Globus pallidus (tissue), 1 donor: ENCODE measurements at regions not wholly inside any gene's neighbourhood (a gene's known extent, or its start where the extent isn't known, plus 50 kb on each side); places are given as distances from the start of the nearest gene placed in this dataset.
"Not testable (repeated sequence)": the region's sequence is repeated elsewhere in the genome, so short reads cannot be mapped to it uniquely, and the experiment has no call there.

Source experiments
- DNase-seq: peaks from one replicate; pipeline ENCODE4 v3.0.0-alpha.2; 2015; ENCODE audit warnings: low spot score

DNA sequence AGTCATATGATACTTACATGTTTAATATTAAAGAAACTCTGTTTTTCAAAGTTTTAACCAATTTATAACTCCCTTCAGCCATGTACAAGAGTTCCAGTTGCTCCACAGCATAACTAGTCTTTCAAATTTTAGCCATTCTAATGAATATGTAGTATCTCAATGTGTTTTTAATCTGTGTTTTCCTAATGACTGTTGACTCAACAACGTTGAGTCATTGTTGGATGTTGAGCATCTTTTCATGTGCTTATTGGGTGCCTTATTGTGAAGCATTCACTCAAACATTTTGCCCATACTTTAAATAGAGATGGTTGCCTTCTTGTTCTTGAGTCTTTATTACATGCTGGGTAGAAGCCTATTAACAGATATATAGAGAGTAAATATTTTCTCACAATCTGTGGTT lies 240.2 kb upstream of the LYPLAL1 start:
- DNase-seq, result no peak

DNA sequence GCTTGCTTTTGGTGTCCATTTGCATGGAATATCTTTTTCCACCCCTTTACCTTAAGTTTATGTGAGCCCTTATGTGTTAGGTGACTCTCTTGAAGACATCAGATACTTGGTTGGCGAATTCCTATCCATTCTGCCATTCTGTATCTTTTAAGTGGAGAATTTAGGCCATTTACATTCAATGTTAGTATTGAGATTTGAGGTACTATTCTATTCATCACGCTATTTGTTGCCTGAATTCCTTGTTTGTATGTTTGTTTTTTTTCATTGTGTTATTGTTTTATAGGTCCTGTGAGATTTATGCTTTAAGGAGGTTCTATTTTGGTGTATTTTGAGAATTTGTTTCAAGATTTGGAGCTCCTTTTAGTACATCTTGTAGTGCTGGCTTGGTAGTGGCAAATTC lies 238.3 kb upstream of the LYPLAL1 start:
- DNase-seq, result not testable (repeated sequence)

DNA sequence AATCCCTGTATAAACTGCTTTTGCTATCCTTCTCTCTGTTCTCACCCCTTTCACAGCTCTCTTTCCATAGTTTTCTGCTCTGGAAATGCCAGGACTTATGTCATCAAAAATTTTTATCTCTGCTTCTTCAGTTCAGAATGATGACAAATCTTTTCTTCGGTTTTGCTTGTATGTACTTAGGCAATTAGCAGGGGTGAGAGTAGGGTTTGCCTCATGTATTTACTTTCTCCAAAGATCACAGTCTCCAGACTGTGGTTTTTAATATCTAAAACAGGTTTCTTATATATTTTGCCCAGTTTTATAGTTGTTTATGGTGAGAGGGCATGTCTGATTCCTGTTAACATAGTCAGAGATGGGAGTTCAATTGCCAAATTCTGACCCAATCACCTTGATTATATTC lies 235.4 kb upstream of the LYPLAL1 start:
- no peak for DNase-seq

DNA sequence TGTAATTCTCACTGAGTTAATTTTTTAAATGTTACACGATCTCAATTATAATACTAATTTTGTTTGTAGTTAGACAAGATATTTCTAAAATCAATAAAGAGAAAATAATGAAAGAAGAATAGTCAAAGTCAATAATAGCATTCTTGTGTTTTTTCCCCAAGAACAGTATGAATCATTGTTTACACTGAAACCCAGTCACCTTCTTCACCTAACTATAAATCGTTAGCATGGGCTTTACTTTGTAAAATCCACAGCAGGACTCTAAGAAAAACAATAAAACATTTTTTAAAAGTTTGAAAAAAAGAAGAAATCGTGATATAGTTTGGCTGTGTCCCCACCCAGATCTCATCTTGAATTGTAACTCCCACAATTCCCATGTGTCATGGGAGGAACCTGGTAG lies 234.6 kb upstream of the LYPLAL1 start:
- DNase-seq, result no peak

DNA sequence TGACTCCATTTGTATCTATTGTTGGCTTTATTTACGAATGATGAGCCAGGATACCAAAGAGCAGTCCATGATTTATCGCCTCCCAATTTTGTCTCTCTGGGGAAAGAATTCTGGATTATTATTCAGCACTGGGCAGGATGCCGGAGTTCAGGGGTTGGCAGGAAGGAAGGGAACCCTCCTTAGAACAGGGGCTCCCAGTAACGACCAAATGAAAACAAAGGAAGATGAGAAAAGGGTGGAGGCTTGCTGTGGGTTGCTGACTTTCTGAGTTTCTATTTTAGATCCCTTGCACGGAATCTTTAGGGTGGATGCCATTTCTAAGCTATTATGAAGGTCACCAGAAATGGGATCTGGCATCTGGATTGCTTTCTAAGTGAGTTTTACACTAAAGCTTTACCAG lies 231.2 kb upstream of the LYPLAL1 start:
- no peak for DNase-seq

DNA sequence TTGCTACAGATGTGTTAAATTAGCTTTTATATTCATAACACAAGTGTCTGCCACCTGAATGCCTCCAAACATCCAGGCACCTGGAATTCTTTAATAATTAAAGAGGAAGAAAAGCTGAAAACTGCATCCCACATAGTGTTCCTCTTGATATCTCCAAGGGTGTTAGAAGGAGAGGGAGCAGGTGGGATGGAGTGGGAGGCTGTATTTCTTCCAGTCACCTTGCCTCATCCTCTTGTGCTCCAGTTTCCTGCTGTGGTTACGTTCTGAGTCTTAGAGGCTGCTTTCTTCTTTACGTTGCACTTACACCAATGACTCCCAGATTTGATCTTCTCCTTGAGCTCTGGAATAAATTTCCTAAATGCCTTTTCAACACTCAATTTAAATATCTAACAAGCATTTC lies 230.3 kb upstream of the LYPLAL1 start:
- DNase-seq, result no peak

DNA sequence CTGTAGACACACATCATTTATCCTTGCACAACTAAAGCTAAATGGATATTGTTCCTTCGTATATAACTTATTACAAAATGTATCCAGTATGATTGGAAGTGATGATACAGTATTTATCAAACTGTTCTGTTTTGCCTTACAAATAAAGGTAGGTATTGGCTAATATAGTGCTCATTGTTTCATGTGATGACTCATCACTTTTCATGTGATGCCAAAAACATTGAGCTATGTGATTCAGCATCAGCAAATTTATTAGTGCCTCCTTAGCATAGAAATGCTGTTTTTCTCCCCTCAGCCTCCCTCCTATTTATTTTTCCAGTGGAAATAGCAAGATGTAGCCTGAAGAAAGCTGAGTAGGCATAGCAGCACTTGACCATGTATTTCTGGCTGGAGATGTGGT lies 228.6 kb upstream of the LYPLAL1 start:
- DNase-seq, result no peak

DNA sequence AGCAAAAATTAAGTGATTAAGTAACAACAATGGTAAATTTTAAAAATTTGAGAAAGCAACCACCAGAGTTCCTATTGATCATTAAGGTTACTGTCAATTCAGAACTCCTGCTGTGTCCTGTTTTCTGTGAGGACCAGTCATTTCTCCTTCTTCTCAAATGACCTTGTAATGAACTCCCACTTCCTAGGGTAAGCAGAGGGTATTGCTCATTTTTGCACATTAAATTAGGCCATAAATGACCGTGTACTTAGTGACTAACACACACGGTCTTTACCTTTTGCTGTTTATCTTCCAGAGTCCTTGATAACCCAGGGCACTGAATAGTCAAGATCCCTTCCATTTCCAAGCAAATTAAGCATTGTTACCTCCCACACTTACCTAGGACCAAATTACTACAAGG lies 227.5 kb upstream of the LYPLAL1 start:
- no peak for DNase-seq

DNA sequence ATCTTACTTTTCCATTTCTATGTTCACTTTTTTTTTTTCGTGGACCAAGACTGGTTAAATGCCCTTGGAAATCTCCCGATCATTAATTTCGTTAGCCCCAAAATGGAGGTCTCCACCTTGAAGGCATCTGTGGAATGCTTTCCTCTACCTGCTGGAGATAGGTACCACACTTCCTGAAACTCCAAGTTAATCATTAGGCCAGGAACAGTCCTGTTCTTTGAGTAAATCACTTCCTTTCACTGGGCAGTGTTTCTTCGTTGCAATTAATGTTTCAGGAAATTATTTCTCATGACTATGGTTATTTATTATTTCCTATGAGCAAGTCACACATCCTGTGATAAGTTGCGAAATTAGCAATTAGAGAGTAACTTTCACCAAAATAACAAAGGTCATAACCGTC lies 225.2 kb upstream of the LYPLAL1 start:
- DNase-seq, result no peak

DNA sequence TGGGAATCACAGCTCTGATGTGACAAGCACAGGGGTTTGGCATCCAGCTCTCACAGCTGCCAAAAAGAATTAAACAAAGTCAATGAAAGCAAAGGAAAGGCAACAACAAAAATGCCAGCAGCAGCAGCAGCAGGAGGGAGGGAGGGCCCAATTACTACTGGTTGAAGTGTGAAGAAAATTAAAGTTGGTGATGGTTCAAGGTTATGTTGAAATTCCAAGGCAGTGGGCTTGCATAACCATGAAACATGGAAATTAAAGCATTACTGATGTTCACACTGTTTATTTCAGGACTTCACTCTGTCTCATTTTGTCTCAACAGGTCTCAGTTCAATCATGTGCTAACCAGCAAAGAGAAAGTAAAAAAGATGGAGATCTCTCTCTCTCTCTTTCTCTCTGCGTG lies 220.3 kb upstream of the LYPLAL1 start:
- DNase-seq, result no peak

DNA sequence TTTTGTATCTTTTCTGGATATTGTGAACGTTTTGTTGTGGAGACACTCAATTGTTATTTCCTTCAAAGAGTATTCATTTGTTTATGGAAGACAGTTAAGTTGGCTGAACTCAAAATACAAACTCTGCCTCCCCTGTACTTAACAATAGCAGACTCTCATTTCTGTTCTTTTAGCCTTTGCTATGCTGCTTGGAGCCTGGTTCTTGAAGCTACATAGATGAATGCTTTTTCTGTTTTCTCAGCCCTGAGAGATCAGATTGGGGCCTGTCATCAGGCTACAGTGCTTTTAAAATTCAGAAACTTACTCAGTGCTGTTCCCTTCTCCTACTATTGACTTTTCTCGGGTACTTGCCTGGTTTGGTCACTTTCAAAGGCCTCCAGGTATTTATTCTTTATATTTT lies 215.7 kb upstream of the LYPLAL1 start:
- DNase-seq, result peak; percentile 24

DNA sequence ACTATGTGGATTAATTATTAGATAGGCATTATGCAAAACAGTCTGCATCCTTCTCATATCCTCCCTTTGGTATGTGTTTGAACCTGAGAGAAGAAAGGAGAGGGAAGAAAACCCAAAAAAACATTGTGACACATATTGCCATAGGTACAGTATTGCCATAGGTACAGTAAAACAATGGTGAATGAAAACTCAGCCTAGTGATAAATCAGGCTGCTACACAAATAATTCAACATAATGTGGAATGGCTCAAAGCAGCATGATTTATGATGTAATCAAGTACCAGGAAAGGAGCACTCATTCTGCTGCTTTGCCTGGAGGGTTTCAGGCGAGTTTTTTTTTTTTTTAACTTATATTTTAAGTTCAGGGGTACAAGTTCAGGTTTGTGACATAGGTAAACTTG lies 213.9 kb upstream of the LYPLAL1 start:
- DNase-seq, result no peak

DNA sequence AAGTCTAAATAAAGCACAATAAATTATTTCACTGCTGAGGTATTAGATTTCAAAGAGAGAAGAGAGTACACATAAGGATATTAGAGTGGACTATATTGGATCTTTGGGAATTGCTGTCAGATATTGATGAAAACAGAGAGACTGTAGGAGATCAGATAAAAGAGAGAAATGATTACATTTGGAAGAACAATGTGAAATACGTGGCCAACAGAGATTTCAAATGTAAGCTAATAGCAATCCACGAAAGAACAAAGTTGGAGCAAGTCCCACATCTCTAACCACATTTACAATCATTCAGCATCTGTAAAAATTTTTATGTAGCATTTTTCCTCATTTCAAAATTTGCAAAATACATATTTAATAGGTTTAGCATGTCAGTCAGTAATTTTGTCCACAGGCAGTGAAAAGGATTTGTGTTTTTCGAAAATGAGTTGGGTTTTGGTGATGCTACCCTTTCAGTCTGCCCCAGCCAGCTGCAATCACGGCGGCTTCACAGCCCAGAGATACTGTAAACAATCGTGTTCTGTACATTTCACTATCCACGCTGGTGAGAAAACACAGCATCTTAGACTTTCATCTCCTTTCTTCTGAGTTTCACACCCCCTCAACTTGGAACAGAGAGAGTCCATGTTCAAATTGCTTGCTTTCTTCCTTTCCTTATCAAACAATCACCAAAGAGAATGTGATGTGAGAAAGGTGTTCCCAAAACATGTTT lies 209.1 kb upstream of the LYPLAL1 start:
- no peak for DNase-seq

DNA sequence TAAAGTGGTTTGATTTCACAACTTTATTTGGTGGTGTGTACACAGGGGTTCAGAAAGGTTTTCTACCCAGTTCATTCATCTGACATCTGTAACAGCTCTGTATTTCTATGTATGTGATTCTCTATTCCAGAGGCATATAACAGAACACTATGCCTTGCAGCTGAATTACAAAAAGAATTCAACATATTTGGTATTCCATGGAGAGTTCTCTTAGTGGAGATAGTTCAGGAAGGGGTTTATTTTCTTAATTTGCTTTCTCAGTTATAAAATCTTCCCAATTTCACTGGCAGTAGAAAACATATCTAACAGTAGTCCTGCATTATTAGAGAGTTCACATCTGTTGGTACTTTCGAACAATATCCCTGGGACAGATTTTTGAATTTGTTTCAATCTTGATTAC lies 207.9 kb upstream of the LYPLAL1 start:
- DNase-seq, result no peak

DNA sequence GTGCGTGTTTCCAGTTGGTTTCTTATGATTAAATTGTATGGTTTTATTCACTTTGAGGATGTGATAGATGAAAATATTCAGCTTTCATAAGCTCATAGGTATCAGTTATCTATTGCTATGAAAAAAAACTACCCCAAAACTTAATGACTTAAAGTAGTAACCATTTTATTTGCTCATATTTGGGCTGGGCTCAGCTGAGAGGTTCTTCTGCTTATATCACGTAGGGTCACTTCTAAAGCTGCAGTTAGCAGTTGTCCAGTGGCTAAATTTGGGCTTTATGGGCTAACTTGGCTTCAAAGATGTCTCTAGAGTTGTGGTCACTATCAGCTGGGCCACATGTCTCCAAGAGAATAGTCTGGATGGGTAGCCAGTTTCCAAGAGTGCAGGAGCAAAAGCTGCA lies 206.4 kb upstream of the LYPLAL1 start:
- DNase-seq, result no peak

DNA sequence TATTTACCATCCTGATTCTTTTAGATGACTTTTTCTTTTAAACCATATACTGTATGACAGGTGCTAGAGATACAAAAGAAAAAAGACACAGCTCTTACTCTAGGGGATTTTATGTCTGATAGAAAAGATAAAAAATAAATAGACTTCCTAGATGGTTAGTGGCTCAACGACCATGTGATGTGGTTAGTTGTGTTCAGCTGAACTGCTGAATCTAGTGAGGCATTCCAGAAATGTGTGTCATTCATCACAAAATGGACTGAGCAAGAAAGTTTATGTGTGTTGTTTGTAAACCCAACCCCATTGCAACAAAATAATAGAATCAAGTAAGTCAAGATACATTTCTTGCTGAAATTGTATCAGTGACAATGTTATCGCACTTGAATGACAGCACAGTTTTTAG lies 205.8 kb upstream of the LYPLAL1 start:
- DNase-seq, result no peak

DNA sequence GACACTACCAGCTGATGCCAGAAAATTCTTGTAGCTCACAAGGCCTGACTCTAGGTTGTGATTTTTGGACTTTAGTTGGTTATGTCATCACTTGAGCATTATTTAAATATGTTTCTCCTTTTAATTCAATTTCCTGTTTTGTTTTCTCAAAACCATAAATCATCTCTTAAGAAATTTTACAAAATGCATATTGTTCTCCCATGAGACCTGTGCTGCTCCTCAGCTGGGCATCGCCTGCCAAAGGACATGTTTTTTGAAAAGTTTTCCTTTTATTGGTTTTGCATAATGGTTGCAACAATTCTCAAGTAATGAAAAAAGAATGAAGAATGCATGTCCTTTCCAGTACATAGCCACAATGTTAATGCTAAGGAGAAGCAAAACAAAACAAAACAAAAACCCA lies 204.7 kb upstream of the LYPLAL1 start:
- DNase-seq, result no peak

DNA sequence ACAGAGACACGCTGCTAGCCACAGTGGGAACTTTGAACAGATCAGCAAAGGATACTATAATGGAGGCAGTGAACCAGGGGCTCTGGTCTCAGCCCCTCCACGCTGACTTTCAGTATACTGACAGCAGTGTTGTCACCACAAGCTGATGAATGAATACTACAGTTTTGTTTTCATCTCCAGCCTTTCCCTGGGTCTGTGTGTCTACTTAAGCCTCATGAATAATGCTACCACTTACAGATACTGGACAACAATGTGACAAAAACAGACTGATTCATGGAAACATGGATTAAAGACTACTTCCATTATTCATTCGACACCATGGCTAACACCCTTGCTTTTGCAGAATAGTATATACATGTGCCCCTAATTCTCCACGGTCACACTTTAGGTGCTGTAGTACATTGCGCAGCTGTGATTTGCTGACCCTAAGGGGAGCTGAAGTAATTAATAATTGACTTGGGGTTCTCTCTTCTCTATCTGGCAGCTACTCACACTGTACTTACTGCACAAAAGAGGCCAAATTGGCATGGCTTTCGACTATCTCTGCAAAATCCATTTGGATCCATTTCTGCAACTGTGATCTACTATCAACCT lies 203.2 kb upstream of the LYPLAL1 start:
- no peak for DNase-seq

DNA sequence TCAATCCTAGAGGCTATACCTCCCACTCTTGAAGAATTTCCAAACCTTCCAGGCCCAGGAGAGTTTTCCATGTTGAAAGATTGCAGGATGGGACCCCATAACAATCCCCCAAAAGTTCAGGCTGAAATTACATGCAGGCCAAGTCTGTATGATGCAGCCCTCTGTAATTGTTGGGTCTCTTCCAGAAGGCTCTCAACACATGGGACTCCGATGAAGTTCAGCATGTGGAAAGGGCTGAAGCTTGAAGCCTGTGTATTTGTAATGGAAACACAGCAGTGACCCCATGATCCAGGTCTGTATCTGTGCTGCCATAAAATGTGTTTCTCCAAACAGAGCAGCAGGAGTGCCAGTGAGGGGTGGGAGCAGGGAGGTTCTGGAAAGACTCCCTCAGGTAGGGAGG lies 202.5 kb upstream of the LYPLAL1 start:
- no peak for DNase-seq

DNA sequence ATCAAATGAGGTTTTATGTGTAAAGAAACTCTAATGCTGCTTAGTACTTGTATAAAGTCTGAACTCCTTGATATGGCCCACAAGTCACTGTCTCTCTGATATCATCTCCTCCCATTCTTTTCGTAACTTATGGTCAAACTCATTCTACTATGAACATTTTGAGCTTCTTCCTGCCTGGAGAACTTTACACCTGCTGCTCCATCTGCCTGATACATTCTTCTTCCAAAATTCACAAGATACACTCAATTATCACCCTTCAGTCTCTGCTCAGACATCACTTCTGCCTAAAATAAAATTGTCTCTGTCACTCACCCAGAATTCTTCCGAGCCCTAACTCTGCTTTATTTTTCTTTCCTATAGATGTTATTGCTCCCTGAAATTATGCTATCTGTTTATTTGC lies 192.8 kb upstream of the LYPLAL1 start:
- no peak for DNase-seq

DNA sequence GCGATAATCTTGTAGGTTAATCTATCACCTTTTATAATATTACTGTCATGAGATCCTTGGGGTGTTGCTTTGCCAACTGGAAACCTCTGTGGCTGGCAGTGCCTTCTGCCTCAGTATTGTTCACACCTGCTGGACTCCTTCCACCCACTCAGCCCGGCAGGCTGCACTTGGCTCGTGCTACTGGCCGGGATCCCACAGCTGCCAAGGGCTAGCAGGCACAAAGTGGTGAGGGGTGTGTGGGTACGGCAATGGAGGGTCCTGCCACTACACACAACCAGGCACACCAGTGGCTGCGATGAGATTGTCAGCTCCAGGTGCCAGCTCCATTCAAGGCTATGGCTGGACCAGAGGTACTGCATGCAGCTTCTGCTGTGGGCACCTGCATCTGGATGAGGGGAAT lies 191.2 kb upstream of the LYPLAL1 start:
- DNase-seq, result no peak

DNA sequence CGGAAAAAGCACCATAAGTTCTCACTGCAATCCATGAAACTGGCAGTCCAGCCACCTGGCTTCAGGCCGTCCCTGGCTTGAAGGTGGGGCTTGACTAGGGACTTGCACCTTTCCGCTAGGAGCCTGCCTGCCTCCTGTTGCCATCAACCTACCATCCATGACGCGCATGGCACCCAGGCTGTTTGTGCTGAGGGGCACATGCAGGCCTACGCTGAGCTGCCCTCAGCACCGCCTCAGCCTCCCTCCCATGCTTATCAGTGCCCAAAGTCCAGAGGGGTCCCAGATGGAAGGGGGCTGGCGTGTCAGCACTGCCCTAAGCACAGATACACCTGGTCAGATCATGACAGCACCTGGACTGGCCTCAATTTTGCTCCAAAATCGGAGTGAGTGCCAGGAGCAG lies 190.2 kb upstream of the LYPLAL1 start:
- DNase-seq, result no peak

DNA sequence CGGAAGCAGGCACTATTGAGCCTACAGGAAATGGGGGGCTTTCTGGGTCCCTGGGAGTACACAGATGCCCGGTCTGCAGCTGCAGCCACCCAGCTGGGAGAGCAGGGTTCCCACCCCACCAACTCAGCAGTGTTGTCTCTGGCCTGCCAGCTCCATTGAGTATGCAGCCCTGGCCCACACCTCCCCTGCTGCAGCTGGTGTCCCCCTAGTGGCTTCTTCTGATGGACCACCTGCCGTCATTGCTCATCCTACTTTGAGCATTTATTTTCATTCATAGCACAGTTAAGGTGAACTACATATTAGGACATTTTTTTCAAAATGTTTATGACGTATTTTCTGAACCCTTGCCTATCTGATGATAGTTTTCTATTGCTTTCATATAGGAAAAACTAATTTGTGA lies 189.8 kb upstream of the LYPLAL1 start:
- no peak for DNase-seq

DNA sequence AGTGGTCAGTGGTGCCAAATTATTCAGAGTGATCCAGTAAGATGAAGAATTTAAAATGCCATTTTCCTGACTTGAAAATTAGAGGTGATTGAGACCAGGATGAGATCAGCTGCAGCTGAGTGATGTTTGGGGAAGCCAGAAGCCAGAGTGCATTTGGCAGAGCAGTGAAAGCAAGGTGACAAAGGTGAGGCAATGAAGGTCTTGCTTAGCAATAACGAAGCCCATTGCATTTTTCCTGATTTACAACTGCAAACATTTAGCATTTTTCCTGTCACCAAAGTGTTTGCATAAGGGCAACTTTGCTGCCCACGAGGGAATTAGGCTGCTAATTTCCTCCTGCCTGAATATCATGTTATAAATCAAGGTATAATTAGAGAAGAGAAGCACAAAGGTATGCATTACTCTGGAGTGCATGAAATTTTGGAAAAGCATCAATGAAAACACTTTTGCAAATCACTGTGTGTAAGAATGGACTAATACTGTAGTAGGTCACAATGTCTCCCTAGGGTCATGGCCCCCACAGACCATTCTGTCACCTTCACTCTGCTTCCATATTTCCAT lies 188.2 kb upstream of the LYPLAL1 start:
- no peak for DNase-seq
